ENCODE measurements at regions not wholly inside any gene's neighbourhood (a gene's known extent, or its start where the extent isn't known, plus 50 kb on each side); places are given as distances from the start of the nearest gene placed in this dataset.

GRCh38 chr4:43402393-43402792, 509.9 kb downstream of the GRXCR1 start (continued):
- TF ChIP-seq ZNF462 (CRISPR knock-in tag; IDR thresholded peaks at IDR 0.05) = no peak
- no peak for TF ChIP-seq CTCF (conservative IDR thresholded peaks at IDR 0.05; ENCODE audit: low read depth in 2 of 2)
- TF ChIP-seq CREB1 (CRISPR knock-in tag; IDR thresholded peaks at IDR 0.05; ENCODE audit: low read depth) = no peak

- TF ChIP-seq, protein P1, sequence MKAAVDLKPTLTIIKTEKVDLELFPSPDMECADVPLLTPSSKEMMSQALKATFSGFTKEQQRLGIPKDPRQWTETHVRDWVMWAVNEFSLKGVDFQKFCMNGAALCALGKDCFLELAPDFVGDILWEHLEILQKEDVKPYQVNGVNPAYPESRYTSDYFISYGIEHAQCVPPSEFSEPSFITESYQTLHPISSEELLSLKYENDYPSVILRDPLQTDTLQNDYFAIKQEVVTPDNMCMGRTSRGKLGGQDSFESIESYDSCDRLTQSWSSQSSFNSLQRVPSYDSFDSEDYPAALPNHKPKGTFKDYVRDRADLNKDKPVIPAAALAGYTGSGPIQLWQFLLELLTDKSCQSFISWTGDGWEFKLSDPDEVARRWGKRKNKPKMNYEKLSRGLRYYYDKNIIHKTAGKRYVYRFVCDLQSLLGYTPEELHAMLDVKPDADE (IDR thresholded peaks at IDR 0.05) = no peak
- TF ChIP-seq EZH2phosphoT487 (IDR thresholded peaks at IDR 0.05; ENCODE audit: unreplicated experiment) (no peak), CREB1 (CRISPR knock-in tag; IDR thresholded peaks at IDR 0.05; ENCODE audit: low read depth) (no peak), NANOG (IDR thresholded peaks at IDR 0.05; ENCODE audit: borderline replicate concordance) (no peak), STAT1 (IDR thresholded peaks at IDR 0.05; ENCODE audit: unreplicated experiment) (no peak)
- TF ChIP-seq, protein P2, sequence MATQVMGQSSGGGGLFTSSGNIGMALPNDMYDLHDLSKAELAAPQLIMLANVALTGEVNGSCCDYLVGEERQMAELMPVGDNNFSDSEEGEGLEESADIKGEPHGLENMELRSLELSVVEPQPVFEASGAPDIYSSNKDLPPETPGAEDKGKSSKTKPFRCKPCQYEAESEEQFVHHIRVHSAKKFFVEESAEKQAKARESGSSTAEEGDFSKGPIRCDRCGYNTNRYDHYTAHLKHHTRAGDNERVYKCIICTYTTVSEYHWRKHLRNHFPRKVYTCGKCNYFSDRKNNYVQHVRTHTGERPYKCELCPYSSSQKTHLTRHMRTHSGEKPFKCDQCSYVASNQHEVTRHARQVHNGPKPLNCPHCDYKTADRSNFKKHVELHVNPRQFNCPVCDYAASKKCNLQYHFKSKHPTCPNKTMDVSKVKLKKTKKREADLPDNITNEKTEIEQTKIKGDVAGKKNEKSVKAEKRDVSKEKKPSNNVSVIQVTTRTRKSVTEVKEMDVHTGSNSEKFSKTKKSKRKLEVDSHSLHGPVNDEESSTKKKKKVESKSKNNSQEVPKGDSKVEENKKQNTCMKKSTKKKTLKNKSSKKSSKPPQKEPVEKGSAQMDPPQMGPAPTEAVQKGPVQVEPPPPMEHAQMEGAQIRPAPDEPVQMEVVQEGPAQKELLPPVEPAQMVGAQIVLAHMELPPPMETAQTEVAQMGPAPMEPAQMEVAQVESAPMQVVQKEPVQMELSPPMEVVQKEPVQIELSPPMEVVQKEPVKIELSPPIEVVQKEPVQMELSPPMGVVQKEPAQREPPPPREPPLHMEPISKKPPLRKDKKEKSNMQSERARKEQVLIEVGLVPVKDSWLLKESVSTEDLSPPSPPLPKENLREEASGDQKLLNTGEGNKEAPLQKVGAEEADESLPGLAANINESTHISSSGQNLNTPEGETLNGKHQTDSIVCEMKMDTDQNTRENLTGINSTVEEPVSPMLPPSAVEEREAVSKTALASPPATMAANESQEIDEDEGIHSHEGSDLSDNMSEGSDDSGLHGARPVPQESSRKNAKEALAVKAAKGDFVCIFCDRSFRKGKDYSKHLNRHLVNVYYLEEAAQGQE (IDR thresholded peaks at IDR 0.05; ENCODE audit: unreplicated experiment) = no peak
- H3F3A ChIP-seq (replicated peaks; ENCODE audit: low read depth) = no peaks in the 10 kb centered on the region
- ATAC-seq (no peak), DNase-seq (ENCODE audit: low spot score) (no peak)
- no peaks in the 10 kb centered on the region; the same call in 1 of the 2 replicates for H3K36me3 ChIP-seq (ENCODE audit: insufficient read depth)
- Mint-ChIP-seq H3K9me3 (peaks cover 38% of the 10 kb centered on the region), H3K4me3 (no peak overlapping the region), H3K4me1 (no peaks in the 10 kb centered on the region), H3K27ac (no peak overlapping the region), H3K27me3 (ENCODE audit: insufficient read depth, low read depth, poor library complexity) (no peaks in the 10 kb centered on the region), H3K36me3 (ENCODE audit: low read depth) (peaks cover 26% of the 10 kb centered on the region)
- H3K27me3 ChIP-seq (ENCODE audit: insufficient read depth) = no peaks in the 10 kb centered on the region
- no peak overlapping the region for H3K27ac ChIP-seq (ENCODE audit: low read depth)
- no peak overlapping the region for H3K4me3 ChIP-seq
- no peaks in the 10 kb centered on the region for H4K20me1 ChIP-seq (replicated peaks; ENCODE audit: insufficient read depth)
- no peaks in the 10 kb centered on the region for H3K79me2 ChIP-seq (replicated peaks; ENCODE audit: insufficient read depth)
- H3K4me2 ChIP-seq = no peak overlapping the region
- no peaks in the 10 kb centered on the region for H3K4me1 ChIP-seq (ENCODE audit: insufficient read depth)
- H3K9me2 ChIP-seq (ENCODE audit: insufficient read depth) = peaks cover 4% of the 10 kb centered on the region; the same call in 1 of the 2 replicates
- H2AFZ ChIP-seq = no peak overlapping the region
Measured at GRCh38 chr4:43410636-43411035, 518.1 kb downstream of the GRXCR1 start.

Data from GM23338 (cell line).